GM20000 (cell line): ENCODE measurements at regions not wholly inside any gene's neighbourhood (a gene's known extent, or its start where the extent isn't known, plus 50 kb on each side); places are given as distances from the start of the nearest gene placed in this dataset.

Experiments
- DNase-seq: peaks from one replicate; pipeline ENCODE4 v3.0.0; 2012; ENCODE audit warnings: low spot score
- TF ChIP-seq, protein P1 (sequence below): IDR thresholded peaks from 2 replicates; pipeline ENCODE4 v1.5.1; 2012; ENCODE audit warnings: mild to moderate bottlenecking, control low read depth; ENCODE audit errors: extremely low read depth, missing control alignments

DNA sequence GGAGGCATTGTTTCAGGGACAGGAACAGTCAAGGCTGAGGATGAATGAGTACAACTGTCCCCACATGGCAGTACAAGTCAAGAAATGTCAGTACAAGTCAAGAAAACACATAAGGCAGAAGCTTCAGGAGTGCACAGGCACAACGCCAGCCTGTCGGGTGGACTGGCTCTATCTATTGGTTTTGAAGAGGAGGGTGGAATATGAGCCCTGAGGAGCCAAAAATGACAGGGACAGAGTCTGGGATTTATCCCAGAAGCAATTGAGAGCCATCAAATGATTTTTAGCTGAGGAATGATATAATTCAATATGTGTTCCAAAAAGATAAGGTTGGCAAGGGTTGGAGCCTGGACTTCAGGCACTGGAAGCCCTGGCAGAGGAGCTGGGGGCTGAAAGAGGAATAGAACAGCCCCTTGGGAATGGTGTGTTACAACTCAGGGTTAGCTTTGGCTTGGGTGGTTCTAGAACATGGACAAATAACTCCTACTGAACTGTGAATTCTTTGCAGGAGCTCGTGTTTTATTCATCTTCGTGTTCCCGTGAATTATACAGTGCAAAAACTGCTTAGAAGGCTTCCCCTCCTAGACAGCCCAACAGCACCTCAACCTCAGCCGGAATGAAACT lies 425.7 kb upstream of the ARID1B start:
- no peak for DNase-seq
- TF ChIP-seq, protein P1, sequence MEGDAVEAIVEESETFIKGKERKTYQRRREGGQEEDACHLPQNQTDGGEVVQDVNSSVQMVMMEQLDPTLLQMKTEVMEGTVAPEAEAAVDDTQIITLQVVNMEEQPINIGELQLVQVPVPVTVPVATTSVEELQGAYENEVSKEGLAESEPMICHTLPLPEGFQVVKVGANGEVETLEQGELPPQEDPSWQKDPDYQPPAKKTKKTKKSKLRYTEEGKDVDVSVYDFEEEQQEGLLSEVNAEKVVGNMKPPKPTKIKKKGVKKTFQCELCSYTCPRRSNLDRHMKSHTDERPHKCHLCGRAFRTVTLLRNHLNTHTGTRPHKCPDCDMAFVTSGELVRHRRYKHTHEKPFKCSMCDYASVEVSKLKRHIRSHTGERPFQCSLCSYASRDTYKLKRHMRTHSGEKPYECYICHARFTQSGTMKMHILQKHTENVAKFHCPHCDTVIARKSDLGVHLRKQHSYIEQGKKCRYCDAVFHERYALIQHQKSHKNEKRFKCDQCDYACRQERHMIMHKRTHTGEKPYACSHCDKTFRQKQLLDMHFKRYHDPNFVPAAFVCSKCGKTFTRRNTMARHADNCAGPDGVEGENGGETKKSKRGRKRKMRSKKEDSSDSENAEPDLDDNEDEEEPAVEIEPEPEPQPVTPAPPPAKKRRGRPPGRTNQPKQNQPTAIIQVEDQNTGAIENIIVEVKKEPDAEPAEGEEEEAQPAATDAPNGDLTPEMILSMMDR, result no peak

DNA sequence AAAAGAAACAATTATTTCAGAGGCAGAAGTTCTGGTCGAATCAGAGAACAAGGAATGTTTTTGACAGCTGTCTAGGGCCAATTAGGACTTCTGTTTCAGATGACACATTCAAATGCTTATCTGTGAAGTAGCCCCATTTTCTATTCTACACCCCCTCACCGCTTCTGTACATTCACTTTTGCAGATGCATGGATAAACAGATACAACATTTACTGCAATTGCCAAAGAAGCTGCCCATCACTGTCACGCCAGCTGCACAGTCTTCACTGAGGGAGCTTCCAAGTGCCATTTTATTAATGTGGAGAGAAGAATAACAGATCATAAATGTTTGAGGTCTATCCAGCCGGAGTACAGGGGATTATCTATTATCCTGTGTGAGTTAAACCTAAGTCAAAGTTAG lies 426.8 kb upstream of the ARID1B start:
- TF ChIP-seq, protein P1, result no peak
- DNase-seq, result no peak

DNA sequence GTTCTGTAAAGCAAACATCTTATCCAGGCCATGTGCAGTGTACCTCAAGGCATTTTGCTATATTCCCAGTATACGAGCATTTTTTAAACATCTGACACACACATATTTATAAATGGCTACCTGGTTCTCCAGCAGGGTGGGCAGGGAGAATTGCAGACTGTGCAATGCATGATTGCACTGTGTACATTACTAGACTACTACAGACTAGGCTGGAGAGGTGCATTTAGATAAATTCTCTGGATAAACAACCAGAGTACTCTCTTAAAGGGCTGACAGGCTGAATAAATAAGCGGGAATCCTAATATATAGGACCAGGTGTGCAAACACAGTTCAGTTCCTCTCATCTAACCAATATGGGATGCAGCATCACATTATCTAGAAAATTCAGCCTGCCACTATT lies 428.3 kb upstream of the ARID1B start:
- DNase-seq, result no peak
- TF ChIP-seq, protein P1, result no peak

DNA sequence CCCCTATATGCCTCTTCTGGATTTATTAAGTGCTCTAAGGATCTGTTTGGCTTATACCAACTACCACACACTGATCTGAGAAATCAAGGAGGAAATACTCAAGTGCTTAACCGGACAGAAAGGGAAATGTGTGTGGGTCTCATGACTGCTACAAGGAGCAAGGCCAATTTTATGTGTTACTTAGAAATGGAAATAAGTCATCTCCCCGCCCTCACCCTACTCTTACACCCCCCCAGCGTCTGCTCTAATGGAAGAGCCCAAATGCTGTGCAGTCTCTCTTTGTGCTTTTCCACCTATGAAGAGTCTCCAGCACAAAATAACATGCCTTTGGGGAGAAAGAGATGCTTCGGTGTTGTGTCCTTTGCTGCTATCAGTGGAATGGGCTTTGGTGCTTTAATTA lies 428.8 kb upstream of the ARID1B start:
- TF ChIP-seq, protein P1, result no peak
- no peak for DNase-seq

DNA sequence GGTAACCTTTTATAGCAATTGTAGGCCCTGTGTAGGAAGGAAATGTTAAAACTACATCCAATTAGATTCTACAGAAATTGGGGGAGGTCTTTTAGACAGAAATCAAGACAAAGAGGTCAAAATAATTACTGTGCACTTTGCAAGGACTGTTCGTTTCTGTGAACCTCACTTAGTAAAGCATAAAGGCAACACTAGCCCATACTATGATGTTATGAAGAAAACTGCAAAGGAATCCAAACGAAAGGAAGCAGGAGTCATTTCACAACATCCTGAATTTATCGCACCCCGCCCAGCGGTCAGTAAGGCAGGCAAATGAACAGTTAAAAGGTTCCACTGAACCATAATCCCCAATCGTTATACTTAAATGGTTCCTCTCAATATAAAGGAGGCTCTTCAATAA lies 429.5 kb upstream of the ARID1B start:
- TF ChIP-seq, protein P1, result no peak
- DNase-seq, result no peak

DNA sequence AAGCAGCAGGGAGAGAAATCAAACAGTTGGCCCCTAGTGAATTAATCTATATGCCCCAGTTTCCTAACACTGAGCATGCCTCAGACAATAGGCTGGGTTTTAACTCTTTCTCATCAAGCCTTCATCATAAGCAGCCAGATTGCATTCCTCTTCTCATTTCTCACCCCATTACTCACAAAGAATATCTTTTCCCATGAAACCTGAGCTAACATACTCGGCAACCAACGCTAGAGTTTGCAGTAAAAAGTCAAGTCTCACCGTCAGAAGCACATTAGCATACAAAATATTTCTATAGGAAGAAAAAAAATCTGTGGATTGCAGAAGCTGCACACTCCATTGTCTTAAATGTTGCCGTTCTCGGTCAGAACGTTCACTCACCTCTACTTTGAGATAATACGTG lies 429.9 kb upstream of the ARID1B start:
- TF ChIP-seq, protein P1, result no peak
- DNase-seq, result no peak

DNA sequence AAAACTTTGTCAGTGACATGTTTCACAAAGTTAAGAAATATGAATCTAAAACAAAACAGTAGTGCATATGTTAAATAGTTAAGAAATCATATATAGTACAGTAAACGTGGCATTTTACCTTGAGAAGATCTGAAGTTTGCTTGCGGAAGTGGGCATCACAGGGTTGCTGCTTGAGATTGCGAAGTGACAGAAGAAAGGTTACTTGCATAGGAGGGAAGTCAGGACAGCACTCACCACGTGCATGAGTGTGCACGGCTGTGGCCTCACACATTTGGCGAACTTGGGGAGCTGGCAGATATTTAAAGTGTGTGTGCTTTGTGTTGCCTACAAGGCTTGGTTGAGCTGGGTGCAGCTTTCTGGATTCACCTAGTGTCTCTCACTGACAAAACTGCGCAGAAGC lies 431.5 kb upstream of the ARID1B start:
- DNase-seq, result no peak
- TF ChIP-seq, protein P1, result no peak

DNA sequence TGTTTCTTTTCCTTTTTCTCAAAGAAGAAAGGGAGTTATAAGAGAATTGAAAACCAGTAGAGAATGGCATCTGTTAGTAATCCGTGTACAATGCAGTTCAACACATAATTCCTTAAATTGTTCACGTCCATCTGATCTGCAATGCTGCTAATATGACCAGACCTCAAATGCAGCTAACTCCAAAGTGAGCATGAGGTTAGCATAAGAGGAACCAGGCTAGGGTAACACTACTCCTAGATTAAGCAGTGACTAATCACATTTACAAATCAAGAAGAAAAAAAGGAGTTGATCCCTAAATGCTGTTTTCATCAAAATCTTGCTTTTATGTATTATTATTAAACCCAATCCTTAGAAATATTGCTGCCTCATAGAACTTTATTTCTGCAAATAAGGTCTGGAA lies 432.7 kb upstream of the ARID1B start:
- TF ChIP-seq, protein P1, result no peak
- DNase-seq, result no peak
